Fibroblast of lung (primary cell): ENCODE measurements at regions not wholly inside any gene's neighbourhood (a gene's known extent, or its start where the extent isn't known, plus 50 kb on each side); places are given as distances from the start of the nearest gene placed in this dataset.

Experiments used
- EZH2 ChIP-seq: IDR thresholded peaks from 2 replicates; pipeline ENCODE4 v1.5.1; 2012; ENCODE audit warnings: low read length, control low read depth, mild to moderate bottlenecking; ENCODE audit errors: missing control alignments
- TF ChIP-seq, protein P1 (sequence below), 2 donors: IDR thresholded peaks in 1 of 2; conservative IDR thresholded peaks in 1 of 2; 1 replicate in 1 of 2; 2 replicates in 1 of 2; pipeline ENCODE4 v1.5.1; 2011 to 2012; ENCODE audit warnings: low read length in 2 of 2, control low read depth in 1 of 2, inconsistent platforms in 1 of 2, low read depth in 1 of 2, mild to moderate bottlenecking in 1 of 2

DNA sequence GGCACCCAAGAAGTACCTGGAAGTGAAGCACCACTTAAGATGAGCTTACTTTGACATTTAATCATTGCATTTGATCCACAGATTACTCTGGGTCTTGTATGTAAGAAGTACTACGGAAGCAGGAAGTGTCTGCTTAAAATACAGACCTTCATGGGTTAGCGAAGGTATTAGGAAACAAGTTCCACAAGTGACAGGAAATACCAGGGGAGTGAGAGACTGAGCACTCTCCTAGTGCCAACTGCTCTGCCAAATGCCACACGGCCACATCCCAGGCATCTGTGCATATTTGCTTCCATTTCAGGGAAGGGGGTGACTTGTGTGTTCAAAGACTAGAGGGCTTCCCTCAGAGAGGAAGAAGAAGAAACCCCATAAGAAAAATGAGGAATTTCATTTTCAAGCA lies 57.2 kb upstream of the ANK3 start:
- TF ChIP-seq, protein P1, sequence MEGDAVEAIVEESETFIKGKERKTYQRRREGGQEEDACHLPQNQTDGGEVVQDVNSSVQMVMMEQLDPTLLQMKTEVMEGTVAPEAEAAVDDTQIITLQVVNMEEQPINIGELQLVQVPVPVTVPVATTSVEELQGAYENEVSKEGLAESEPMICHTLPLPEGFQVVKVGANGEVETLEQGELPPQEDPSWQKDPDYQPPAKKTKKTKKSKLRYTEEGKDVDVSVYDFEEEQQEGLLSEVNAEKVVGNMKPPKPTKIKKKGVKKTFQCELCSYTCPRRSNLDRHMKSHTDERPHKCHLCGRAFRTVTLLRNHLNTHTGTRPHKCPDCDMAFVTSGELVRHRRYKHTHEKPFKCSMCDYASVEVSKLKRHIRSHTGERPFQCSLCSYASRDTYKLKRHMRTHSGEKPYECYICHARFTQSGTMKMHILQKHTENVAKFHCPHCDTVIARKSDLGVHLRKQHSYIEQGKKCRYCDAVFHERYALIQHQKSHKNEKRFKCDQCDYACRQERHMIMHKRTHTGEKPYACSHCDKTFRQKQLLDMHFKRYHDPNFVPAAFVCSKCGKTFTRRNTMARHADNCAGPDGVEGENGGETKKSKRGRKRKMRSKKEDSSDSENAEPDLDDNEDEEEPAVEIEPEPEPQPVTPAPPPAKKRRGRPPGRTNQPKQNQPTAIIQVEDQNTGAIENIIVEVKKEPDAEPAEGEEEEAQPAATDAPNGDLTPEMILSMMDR (conservative IDR thresholded peaks at IDR 0.05 in 1 of 2, IDR thresholded peaks at IDR 0.05 in 1 of 2; ENCODE audit: low read depth in 1 of 2, low read length in 2 of 2), result no peak
- TF ChIP-seq EZH2, result no peak
